ENCODE measurements at regions not wholly inside any gene's neighbourhood (a gene's known extent, or its start where the extent isn't known, plus 50 kb on each side); places are given as distances from the start of the nearest gene placed in this dataset.

DNA sequence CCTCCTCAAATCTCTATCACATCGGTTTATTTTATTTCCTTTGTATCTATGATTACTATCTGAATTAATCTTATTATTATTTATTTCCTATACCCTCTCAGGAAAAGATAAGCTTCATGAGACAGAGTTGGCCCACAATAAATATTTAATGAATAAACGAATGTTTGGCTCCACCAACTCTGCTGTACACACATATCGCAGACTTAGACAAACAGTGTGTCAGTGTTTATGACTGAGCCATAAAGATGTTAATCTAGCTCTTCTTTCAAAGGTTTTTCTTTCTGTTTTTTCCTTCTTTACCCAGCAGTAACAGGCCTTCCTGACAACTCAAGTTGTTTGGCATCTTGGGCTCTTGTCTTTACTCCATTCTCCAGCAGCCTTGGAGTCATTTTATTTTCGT lies 329.5 kb downstream of the CDH2 start:
- Histone ChIP-seq H3K4me1 (ENCODE audit: control insufficient read depth, insufficient read depth, low read length) (no peaks in the 10 kb centered on the region), H4K8ac (ENCODE audit: low read depth in 2 of 2, low read length in 2 of 2) (no peak overlapping the region), H3K4ac (ENCODE audit: low read depth, low read length) (no peak overlapping the region), H2AK5ac (ENCODE audit: low read depth, low read length) (no peak overlapping the region), H4K20me1 (ENCODE audit: insufficient read depth, low read length) (no peaks in the 10 kb centered on the region), H3K18ac (ENCODE audit: low read depth, low read length) (no peak overlapping the region), H3K27ac (ENCODE audit: insufficient read depth, low read length) (no peak overlapping the region), H3K79me1 (ENCODE audit: low read depth in 1 of 2, low read length in 2 of 2) (no peaks in the 10 kb centered on the region), H2AFZ (replicated peaks; ENCODE audit: low read length, poor library complexity) (no peak overlapping the region), H4K91ac (ENCODE audit: insufficient read depth, low read depth, low read length) (no peak overlapping the region), H3K56ac (ENCODE audit: extremely low read depth, insufficient read depth, low read length) (no peak overlapping the region), H3K23ac (ENCODE audit: low read depth, low read length) (no peak overlapping the region), H2BK5ac (ENCODE audit: low read depth, low read length, poor library complexity, severe bottlenecking) (no peak overlapping the region), H4K5ac (ENCODE audit: low read depth, low read length) (no peak overlapping the region), H3K9me3 (ENCODE audit: control insufficient read depth, insufficient read depth, low read length) (no peaks in the 10 kb centered on the region), H3K14ac (replicated peaks; ENCODE audit: low read depth, low read length) (no peak overlapping the region), H2BK120ac (ENCODE audit: low read depth, low read length) (no peak overlapping the region), H3K9ac (ENCODE audit: low read depth, low read length) (no peak overlapping the region), H3K9me1 (ENCODE audit: insufficient read depth, low read length) (no peaks in the 10 kb centered on the region), H3K36me3 (ENCODE audit: control insufficient read depth, insufficient read depth, low read length) (no peaks in the 10 kb centered on the region), H3K4me2 (ENCODE audit: low read depth, low read length) (no peak overlapping the region), H2AK9ac (replicated peaks; ENCODE audit: low read depth, low read length, poor library complexity) (no peak overlapping the region), H2BK20ac (ENCODE audit: low read depth, low read length) (no peak overlapping the region), H2BK15ac (ENCODE audit: low read depth, low read length) (no peak overlapping the region), H3K4me3 (ENCODE audit: insufficient read depth, low read depth, low read length) (no peak overlapping the region), H3K27me3 (ENCODE audit: control insufficient read depth, insufficient read depth, low read length) (no peaks in the 10 kb centered on the region; the same call in 1 of the 2 replicates)
- DNase-seq: no peak
- ATAC-seq (ENCODE audit: low read depth): no peak
- no TSS peak for BruUV-seq (replicated peaks)
- dilution Hi-C loops (cut with HindIII; ENCODE audit: low sequenced_read_pairs, unreplicated experiment) (no loop called here), intact Hi-C loops (cut with micrococcal nuclease) (no loop called here), in situ Hi-C loops (cut with MboI; ENCODE audit: low sequenced_read_pairs) (no loop called here)
- CTCF ChIA-PET: no interaction called here
- 100% methylated on average over 1 of the region's 4 CpGs; no CpG with 5 or more reads in 1 of the 2 experiments for WGBS, 2 experiments (ENCODE audit: extremely low coverage in 2 of 2, insufficient read length in 1 of 2)
- TF ChIP-seq POLR2A (IDR thresholded peaks at IDR 0.05; ENCODE audit: low read depth, low read length) (no peak), CHD1 (IDR thresholded peaks at IDR 0.05; ENCODE audit: low read depth, low read length) (no peak), MXI1 (IDR thresholded peaks at IDR 0.05; ENCODE audit: borderline replicate concordance, low read depth, low read length) (no peak), BHLHE40 (IDR thresholded peaks at IDR 0.05; ENCODE audit: low read depth, low read length) (no peak), MAZ (IDR thresholded peaks at IDR 0.05; ENCODE audit: borderline replicate concordance, low read depth, low read length) (no peak), FOS (IDR thresholded peaks at IDR 0.05; ENCODE audit: low read depth, low read length) (no peak), RAD21 (IDR thresholded peaks at IDR 0.05; ENCODE audit: low read length) (no peak), RFX5 (IDR thresholded peaks at IDR 0.05; ENCODE audit: low read depth, low read length) (no peak), RCOR1 (IDR thresholded peaks at IDR 0.05; ENCODE audit: insufficient replicate concordance, low read length) (no peak), NFE2L2 (IDR thresholded peaks at IDR 0.05; ENCODE audit: low read depth, low read length) (no peak), SMC3 (IDR thresholded peaks at IDR 0.05; ENCODE audit: low read depth, low read length) (no peak)
- TF ChIP-seq, protein P1, sequence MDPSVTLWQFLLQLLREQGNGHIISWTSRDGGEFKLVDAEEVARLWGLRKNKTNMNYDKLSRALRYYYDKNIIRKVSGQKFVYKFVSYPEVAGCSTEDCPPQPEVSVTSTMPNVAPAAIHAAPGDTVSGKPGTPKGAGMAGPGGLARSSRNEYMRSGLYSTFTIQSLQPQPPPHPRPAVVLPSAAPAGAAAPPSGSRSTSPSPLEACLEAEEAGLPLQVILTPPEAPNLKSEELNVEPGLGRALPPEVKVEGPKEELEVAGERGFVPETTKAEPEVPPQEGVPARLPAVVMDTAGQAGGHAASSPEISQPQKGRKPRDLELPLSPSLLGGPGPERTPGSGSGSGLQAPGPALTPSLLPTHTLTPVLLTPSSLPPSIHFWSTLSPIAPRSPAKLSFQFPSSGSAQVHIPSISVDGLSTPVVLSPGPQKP (IDR thresholded peaks at IDR 0.05; ENCODE audit: borderline replicate concordance, low read depth, low read length): no peak
- TF ChIP-seq, protein P2, sequence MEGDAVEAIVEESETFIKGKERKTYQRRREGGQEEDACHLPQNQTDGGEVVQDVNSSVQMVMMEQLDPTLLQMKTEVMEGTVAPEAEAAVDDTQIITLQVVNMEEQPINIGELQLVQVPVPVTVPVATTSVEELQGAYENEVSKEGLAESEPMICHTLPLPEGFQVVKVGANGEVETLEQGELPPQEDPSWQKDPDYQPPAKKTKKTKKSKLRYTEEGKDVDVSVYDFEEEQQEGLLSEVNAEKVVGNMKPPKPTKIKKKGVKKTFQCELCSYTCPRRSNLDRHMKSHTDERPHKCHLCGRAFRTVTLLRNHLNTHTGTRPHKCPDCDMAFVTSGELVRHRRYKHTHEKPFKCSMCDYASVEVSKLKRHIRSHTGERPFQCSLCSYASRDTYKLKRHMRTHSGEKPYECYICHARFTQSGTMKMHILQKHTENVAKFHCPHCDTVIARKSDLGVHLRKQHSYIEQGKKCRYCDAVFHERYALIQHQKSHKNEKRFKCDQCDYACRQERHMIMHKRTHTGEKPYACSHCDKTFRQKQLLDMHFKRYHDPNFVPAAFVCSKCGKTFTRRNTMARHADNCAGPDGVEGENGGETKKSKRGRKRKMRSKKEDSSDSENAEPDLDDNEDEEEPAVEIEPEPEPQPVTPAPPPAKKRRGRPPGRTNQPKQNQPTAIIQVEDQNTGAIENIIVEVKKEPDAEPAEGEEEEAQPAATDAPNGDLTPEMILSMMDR (conservative IDR thresholded peaks at IDR 0.05; ENCODE audit: low read depth, low read length): no peak
- TF ChIP-seq, protein P3, sequence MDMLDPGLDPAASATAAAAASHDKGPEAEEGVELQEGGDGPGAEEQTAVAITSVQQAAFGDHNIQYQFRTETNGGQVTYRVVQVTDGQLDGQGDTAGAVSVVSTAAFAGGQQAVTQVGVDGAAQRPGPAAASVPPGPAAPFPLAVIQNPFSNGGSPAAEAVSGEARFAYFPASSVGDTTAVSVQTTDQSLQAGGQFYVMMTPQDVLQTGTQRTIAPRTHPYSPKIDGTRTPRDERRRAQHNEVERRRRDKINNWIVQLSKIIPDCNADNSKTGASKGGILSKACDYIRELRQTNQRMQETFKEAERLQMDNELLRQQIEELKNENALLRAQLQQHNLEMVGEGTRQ (IDR thresholded peaks at IDR 0.05; ENCODE audit: low read depth, low read length): no peak
- POLR2A ChIA-PET (ENCODE audit: unreplicated experiment): no interaction called here
